OCI-LY1 (cell line): ENCODE measurements at regions not wholly inside any gene's neighbourhood (a gene's known extent, or its start where the extent isn't known, plus 50 kb on each side); places are given as distances from the start of the nearest gene placed in this dataset.

Experiments used
- H2AFZ ChIP-seq: fragments of 200-600 bp; sonication (generic), shearing (Covaris generic); 2 replicates; pipeline ENCODE4 v1.6.0; 2014; ENCODE audit warnings: antibody characterized with exemption, mild to moderate bottlenecking, low read length
- H3F3A ChIP-seq: fragments of 200-600 bp; sonication (generic), shearing (Covaris generic); 2 replicates; pipeline ENCODE4 v1.6.0; 2014; ENCODE audit warnings: mild to moderate bottlenecking, antibody characterized with exemption, low read length, moderate library complexity; ENCODE audit not compliant: insufficient read depth
- H3K27ac ChIP-seq: fragments of 200-600 bp; sonication (generic); 2 replicates; pipeline ENCODE4 v1.5.1; 2014; ENCODE audit warnings: low read length, mixed run types, mild to moderate bottlenecking, low read depth; ENCODE audit not compliant: poor library complexity, severe bottlenecking
- H3K27me3 ChIP-seq: fragments of 200-600 bp; sonication (generic); 2 replicates; pipeline ENCODE4 v1.6.0; 2014; ENCODE audit warnings: antibody characterized with exemption, mild to moderate bottlenecking, low read length, moderate library complexity; ENCODE audit not compliant: insufficient read depth
- H3K36me3 ChIP-seq: fragments of 200-600 bp; sonication (generic); 2 replicates; pipeline ENCODE4 v1.6.1; 2014; ENCODE audit warnings: mild to moderate bottlenecking, antibody characterized with exemption, low read length, moderate library complexity, mixed read lengths; ENCODE audit not compliant: insufficient read depth
- H3K4me1 ChIP-seq: fragments of 200-600 bp; sonication (generic); 2 replicates; pipeline ENCODE4 v1.5.1; 2014; ENCODE audit warnings: mild to moderate bottlenecking, low read length, moderate library complexity; ENCODE audit not compliant: insufficient read depth, severe bottlenecking
- H3K4me2 ChIP-seq: fragments of 200-600 bp; sonication (generic), shearing (Covaris generic); 2 replicates; pipeline ENCODE4 v1.6.1; 2014; ENCODE audit warnings: low read length
- H3K4me3 ChIP-seq: fragments of 200-600 bp; sonication (generic); 2 replicates; pipeline ENCODE4 v1.5.1; 2014; ENCODE audit warnings: low read length, low read depth, mild to moderate bottlenecking, mixed read lengths; ENCODE audit not compliant: poor library complexity, severe bottlenecking
- H3K79me2 ChIP-seq: fragments of 200-600 bp; shearing (Covaris generic); 2 replicates; pipeline ENCODE4 v1.6.1; 2016; ENCODE audit warnings: mixed run types, low read length, mixed read lengths; ENCODE audit not compliant: insufficient read depth
- H3K9ac ChIP-seq: fragments of 200-600 bp; sonication (generic), shearing (Covaris generic); 2 replicates; pipeline ENCODE4 v1.6.1; 2014; ENCODE audit warnings: mild to moderate bottlenecking, low read length, mixed read lengths
- H3K9me2 ChIP-seq: fragments of 200-600 bp; sonication (generic), shearing (Covaris generic); 2 replicates; pipeline ENCODE4 v1.6.1; 2014; ENCODE audit warnings: low read depth, mild to moderate bottlenecking, low read length, mixed read lengths
- H3K9me3 ChIP-seq: fragments of 200-600 bp; shearing (Covaris generic); 2 replicates; pipeline ENCODE4 v1.6.1; 2014; ENCODE audit warnings: low read length, mixed read lengths
- H4K20me1 ChIP-seq: fragments of 200-600 bp; sonication (generic), shearing (Covaris generic); 2 replicates; pipeline ENCODE4 v1.6.0; 2016; ENCODE audit warnings: mild to moderate bottlenecking, low read length; ENCODE audit not compliant: insufficient read depth
- EZH2 ChIP-seq: fragments of 200-600 bp; sonication (generic), shearing (Covaris generic); IDR thresholded peaks from 2 replicates; pipeline ENCODE4 v1.8.0; 2017; ENCODE audit warnings: borderline replicate concordance, mixed run types, mild to moderate bottlenecking, antibody characterized with exemption, low read length, moderate library complexity, mixed read lengths
- TF ChIP-seq, protein P1 (sequence below): fragments of 200-600 bp; sonication (generic), shearing (Covaris generic); IDR thresholded peaks from 2 replicates; pipeline ENCODE4 v1.5.1; 2017; ENCODE audit warnings: mild to moderate bottlenecking, antibody characterized with exemption, low read length, moderate library complexity, mixed read lengths

DNA sequence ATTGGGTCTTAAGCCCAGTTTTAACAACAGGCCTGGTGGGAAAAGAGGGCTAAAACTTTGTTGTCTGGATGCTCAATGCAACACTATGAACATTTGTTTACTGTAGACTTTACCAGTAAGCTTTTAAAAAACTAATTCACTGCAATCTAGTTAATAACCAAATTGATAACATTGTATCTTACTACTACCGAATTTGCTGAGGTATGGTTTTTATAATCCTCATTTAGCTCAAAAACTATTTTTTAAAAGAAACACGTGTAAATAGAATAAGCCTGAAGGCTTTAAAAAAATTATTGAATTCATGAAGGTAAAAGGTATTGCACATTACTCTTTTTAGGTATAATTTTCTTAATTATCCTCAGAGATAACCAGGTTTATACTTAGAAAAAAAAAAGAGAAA is 500.6 kb downstream of the RWDD3 start:
- no peak overlapping the region for H3K4me3 ChIP-seq
- H3F3A ChIP-seq, result no peaks in the 10 kb centered on the region
- no peaks in the 10 kb centered on the region for H3K9me2 ChIP-seq
- no peaks in the 10 kb centered on the region for H3K36me3 ChIP-seq
- no peaks in the 10 kb centered on the region for H3K79me2 ChIP-seq
- TF ChIP-seq, protein P1, sequence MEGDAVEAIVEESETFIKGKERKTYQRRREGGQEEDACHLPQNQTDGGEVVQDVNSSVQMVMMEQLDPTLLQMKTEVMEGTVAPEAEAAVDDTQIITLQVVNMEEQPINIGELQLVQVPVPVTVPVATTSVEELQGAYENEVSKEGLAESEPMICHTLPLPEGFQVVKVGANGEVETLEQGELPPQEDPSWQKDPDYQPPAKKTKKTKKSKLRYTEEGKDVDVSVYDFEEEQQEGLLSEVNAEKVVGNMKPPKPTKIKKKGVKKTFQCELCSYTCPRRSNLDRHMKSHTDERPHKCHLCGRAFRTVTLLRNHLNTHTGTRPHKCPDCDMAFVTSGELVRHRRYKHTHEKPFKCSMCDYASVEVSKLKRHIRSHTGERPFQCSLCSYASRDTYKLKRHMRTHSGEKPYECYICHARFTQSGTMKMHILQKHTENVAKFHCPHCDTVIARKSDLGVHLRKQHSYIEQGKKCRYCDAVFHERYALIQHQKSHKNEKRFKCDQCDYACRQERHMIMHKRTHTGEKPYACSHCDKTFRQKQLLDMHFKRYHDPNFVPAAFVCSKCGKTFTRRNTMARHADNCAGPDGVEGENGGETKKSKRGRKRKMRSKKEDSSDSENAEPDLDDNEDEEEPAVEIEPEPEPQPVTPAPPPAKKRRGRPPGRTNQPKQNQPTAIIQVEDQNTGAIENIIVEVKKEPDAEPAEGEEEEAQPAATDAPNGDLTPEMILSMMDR, result no peak
- TF ChIP-seq EZH2, result no peak
- H3K27me3 ChIP-seq, result no peaks in the 10 kb centered on the region
- H3K4me1 ChIP-seq, result no peaks in the 10 kb centered on the region
- H2AFZ ChIP-seq, result no peak overlapping the region
- H3K9me3 ChIP-seq, result no peaks in the 10 kb centered on the region
- no peaks in the 10 kb centered on the region for H4K20me1 ChIP-seq
- no peak overlapping the region for H3K4me2 ChIP-seq
- no peak overlapping the region for H3K9ac ChIP-seq
- H3K27ac ChIP-seq, result no peak overlapping the region

GRCh38 chr1:95742591-95743089 is 508.6 kb downstream of the RWDD3 start:
- H3K4me3 ChIP-seq, result peak overlapping the region; percentile 38
- H3K9ac ChIP-seq, result peak overlapping the region; percentile 39; the same call in 1 of the 2 replicates

GRCh38 chr1:95744731-95745130 is 510.7 kb downstream of the RWDD3 start:
- Histone ChIP-seq H3K4me1 (peaks cover 20% of the 10 kb centered on the region), H3K9ac (no peak overlapping the region), H4K20me1 (no peaks in the 10 kb centered on the region), H3K9me2 (no peaks in the 10 kb centered on the region), H3K36me3 (no peaks in the 10 kb centered on the region), H3K9me3 (no peaks in the 10 kb centered on the region), H3K27ac (no peak overlapping the region), H3K27me3 (no peaks in the 10 kb centered on the region), H3K4me3 (no peak overlapping the region), H2AFZ (no peak overlapping the region), H3K4me2 (no peak overlapping the region), H3K79me2 (no peaks in the 10 kb centered on the region), H3F3A (no peaks in the 10 kb centered on the region)
- TF ChIP-seq, protein P1, result no peak
- TF ChIP-seq EZH2, result no peak

More at GRCh38 chr1:95742591-95743089, 508.6 kb downstream of the RWDD3 start:
- no peaks in the 10 kb centered on the region for H3K79me2 ChIP-seq
- no peaks in the 10 kb centered on the region for H4K20me1 ChIP-seq
- H3K9me2 ChIP-seq, result no peaks in the 10 kb centered on the region
- H3K9me3 ChIP-seq, result no peaks in the 10 kb centered on the region
- H3K4me2 ChIP-seq, result peak overlapping the region; percentile 46; the same call in 1 of the 2 replicates
- no peaks in the 10 kb centered on the region for H3F3A ChIP-seq
- no peak for TF ChIP-seq EZH2
- TF ChIP-seq, protein P1, result no peak
- peaks cover 20% of the 10 kb centered on the region for H3K4me1 ChIP-seq
- peak overlapping the region; percentile 72 for H3K27ac ChIP-seq
- H3K27me3 ChIP-seq, result no peaks in the 10 kb centered on the region
- no peak overlapping the region for H2AFZ ChIP-seq
- H3K36me3 ChIP-seq, result no peaks in the 10 kb centered on the region
